T-helper 17 cell (primary cell): ENCODE measurements at regions not wholly inside any gene's neighbourhood (a gene's known extent, or its start where the extent isn't known, plus 50 kb on each side); places are given as distances from the start of the nearest gene placed in this dataset.

Source experiments
- ATAC-seq: fragments of 150-1000 bp; cut with Tn5 transposase; 2 replicates; pipeline ENCODE4 v1.10.0; 2021; ENCODE audit warnings: mild to moderate bottlenecking, moderate library complexity
- DNase-seq, 3 donors: peaks; one replicate each; pipeline versions ENCODE4 v3.0.0 to v3.0.0-alpha.2; 2020 to 2021
- H3K9me3 ChIP-seq: one replicate; pipeline ENCODE4 v1.7.0; 2013; ENCODE audit warnings: low read length, mild to moderate bottlenecking; ENCODE audit not compliant: control insufficient read depth, poor library complexity, severe bottlenecking
- H3K27ac Mint-ChIP-seq: one replicate; pipeline ENCODE4 v1.8.0; 2022; ENCODE audit warnings: mild to moderate bottlenecking, moderate library complexity, mixed read lengths
- H3K27me3 Mint-ChIP-seq: one replicate; pipeline ENCODE4 v1.8.0; 2022; ENCODE audit warnings: mixed read lengths
- H3K36me3 Mint-ChIP-seq: one replicate; pipeline ENCODE4 v1.8.0; 2022; ENCODE audit warnings: low read depth, mixed read lengths
- H3K4me1 Mint-ChIP-seq: one replicate; pipeline ENCODE4 v1.8.0; 2022; ENCODE audit warnings: mild to moderate bottlenecking, mixed read lengths
- H3K4me3 Mint-ChIP-seq: one replicate; pipeline ENCODE4 v1.8.0; 2022; ENCODE audit warnings: mild to moderate bottlenecking, moderate library complexity, mixed read lengths

GRCh38 chr10:24091256-24091655, 117.7 kb upstream of the KIAA1217 start:
- H3K4me1 Mint-ChIP-seq: no peaks in the 10 kb centered on the region
- no peaks in the 10 kb centered on the region for H3K36me3 Mint-ChIP-seq
- H3K9me3 ChIP-seq: no peaks in the 10 kb centered on the region
- no peaks in the 10 kb centered on the region for H3K27me3 Mint-ChIP-seq
- DNase-seq: no peak
- H3K27ac Mint-ChIP-seq: no peak overlapping the region
- ATAC-seq: no peak
- H3K4me3 Mint-ChIP-seq: no peak overlapping the region

GRCh38 chr10:24096281-24096680, 112.7 kb upstream of the KIAA1217 start:
- no peaks in the 10 kb centered on the region for H3K4me1 Mint-ChIP-seq
- H3K36me3 Mint-ChIP-seq: no peaks in the 10 kb centered on the region
- DNase-seq (no peak), ATAC-seq (no peak)
- no peak overlapping the region for H3K4me3 Mint-ChIP-seq
- H3K27me3 Mint-ChIP-seq: no peaks in the 10 kb centered on the region
- H3K9me3 ChIP-seq: no peaks in the 10 kb centered on the region
- H3K27ac Mint-ChIP-seq: no peak overlapping the region

- Mint-ChIP-seq H3K36me3 (no peaks in the 10 kb centered on the region), H3K4me1 (no peaks in the 10 kb centered on the region), H3K4me3 (no peak overlapping the region), H3K27me3 (no peaks in the 10 kb centered on the region), H3K27ac (no peak overlapping the region)
- ATAC-seq (no peak), DNase-seq (no peak)
- no peaks in the 10 kb centered on the region for H3K9me3 ChIP-seq
Observed at GRCh38 chr10:24097751-24098207, 111.2 kb upstream of the KIAA1217 start.

- no peak overlapping the region for H3K27ac Mint-ChIP-seq
- H3K9me3 ChIP-seq: no peaks in the 10 kb centered on the region
- no peaks in the 10 kb centered on the region for H3K27me3 Mint-ChIP-seq
- no peak for ATAC-seq
- DNase-seq: no peak
- no peaks in the 10 kb centered on the region for H3K36me3 Mint-ChIP-seq
- no peaks in the 10 kb centered on the region for H3K4me1 Mint-ChIP-seq
- no peak overlapping the region for H3K4me3 Mint-ChIP-seq
Observed at GRCh38 chr10:24104895-24105294, 104.0 kb upstream of the KIAA1217 start.

GRCh38 chr10:24113901-24114300, 95.0 kb upstream of the KIAA1217 start:
- Mint-ChIP-seq H3K27me3 (no peaks in the 10 kb centered on the region), H3K27ac (no peak overlapping the region), H3K4me3 (no peak overlapping the region), H3K4me1 (no peaks in the 10 kb centered on the region), H3K36me3 (no peaks in the 10 kb centered on the region)
- H3K9me3 ChIP-seq: no peaks in the 10 kb centered on the region
- ATAC-seq (no peak), DNase-seq (no peak)

GRCh38 chr10:24114556-24114955, 94.4 kb upstream of the KIAA1217 start:
- no peaks in the 10 kb centered on the region for H3K9me3 ChIP-seq
- no peaks in the 10 kb centered on the region for H3K27me3 Mint-ChIP-seq
- H3K4me1 Mint-ChIP-seq: no peaks in the 10 kb centered on the region
- no peak overlapping the region for H3K27ac Mint-ChIP-seq
- no peaks in the 10 kb centered on the region for H3K36me3 Mint-ChIP-seq
- no peak overlapping the region for H3K4me3 Mint-ChIP-seq
- no peak for ATAC-seq
- no peak for DNase-seq

DNA sequence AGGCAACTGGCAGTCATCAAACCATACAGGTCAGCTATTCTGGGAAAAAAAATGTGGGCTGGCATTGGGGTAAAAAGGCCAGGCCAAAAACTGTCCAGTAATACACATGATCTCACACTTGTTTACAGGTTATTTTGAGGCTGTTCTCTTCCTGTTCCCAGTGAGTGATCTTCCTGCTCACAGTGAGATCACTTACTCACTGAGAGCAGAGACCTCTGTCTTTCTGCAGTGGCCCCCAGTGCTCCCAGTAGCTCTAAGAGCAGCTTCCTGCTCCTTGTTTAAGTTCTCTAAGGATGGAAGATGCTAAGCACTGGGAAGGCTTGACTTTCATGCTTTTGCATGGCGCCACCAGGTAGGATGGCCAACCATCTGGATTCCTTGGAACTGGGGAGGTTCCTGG, 93.5 kb upstream of the KIAA1217 start:
- no peaks in the 10 kb centered on the region for H3K9me3 ChIP-seq
- no peak for DNase-seq
- Mint-ChIP-seq H3K27me3 (no peaks in the 10 kb centered on the region), H3K4me1 (no peaks in the 10 kb centered on the region), H3K27ac (no peak overlapping the region), H3K36me3 (no peaks in the 10 kb centered on the region), H3K4me3 (no peak overlapping the region)
- ATAC-seq: no peak

DNA sequence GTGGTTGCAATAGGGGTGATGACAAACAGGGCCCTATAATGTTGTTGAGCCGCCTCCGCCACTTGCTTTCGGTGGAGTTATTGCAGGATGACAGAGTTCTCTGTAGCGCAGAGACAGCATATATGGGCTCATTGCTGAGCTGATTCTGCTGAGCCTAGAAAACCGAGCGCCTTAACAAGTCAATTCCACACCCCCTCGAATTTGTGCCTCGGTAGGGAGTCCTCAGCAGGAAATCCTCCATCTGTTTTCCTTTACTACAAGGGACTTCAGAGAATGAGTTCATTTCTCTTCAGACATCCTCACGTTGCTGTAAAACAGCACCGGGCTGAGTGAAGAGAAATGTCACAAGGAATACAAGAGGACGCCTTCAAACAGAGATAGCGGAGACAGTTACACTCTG, 90.7 kb upstream of the KIAA1217 start:
- ATAC-seq: no peak
- H3K4me1 Mint-ChIP-seq: no peaks in the 10 kb centered on the region
- no peaks in the 10 kb centered on the region for H3K27me3 Mint-ChIP-seq
- DNase-seq: no peak
- H3K9me3 ChIP-seq: no peaks in the 10 kb centered on the region
- no peaks in the 10 kb centered on the region for H3K36me3 Mint-ChIP-seq
- no peak overlapping the region for H3K27ac Mint-ChIP-seq
- H3K4me3 Mint-ChIP-seq: no peak overlapping the region

DNA sequence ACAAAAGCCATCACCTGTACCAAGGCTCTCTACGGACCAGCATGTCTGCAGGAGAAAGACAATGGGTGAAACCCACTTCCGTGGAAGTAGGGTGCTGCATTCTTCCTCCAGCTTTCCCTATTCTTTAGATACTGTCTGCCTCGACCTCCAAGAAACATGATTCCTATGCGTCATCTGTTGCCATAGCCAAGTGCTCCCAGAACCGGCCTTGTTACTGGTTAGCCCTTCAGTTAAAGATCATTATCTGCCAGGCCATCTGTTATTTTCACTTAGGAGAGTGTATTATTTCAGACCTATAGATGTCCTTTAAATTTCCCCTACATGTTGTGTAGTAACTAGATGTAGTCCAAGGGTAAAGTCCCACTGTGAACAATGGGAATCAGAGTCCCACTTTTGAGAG, 89.0 kb upstream of the KIAA1217 start:
- no peaks in the 10 kb centered on the region for H3K4me1 Mint-ChIP-seq
- no peaks in the 10 kb centered on the region for H3K36me3 Mint-ChIP-seq
- H3K27ac Mint-ChIP-seq: no peak overlapping the region
- no peaks in the 10 kb centered on the region for H3K9me3 ChIP-seq
- no peaks in the 10 kb centered on the region for H3K27me3 Mint-ChIP-seq
- H3K4me3 Mint-ChIP-seq: no peak overlapping the region
- ATAC-seq (no peak), DNase-seq (no peak)

DNA sequence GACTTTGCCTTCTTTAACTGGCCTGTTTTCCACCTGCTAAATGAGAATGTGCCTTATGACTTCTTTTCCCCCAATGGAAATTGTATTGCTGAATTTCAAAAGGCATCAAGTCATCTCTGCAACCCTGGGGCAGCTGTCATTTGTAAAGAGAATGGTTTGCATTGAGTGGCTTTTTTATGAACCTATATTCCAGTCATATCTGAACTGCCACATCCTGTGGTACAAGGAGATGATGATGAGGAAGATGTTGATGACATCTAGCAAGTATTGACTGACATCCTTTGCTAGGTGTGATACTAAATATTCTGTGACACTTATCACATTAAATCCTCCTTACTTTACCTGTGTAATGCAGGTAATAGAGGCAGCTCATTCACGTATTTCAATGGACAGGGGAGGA, 88.3 kb upstream of the KIAA1217 start:
- no peaks in the 10 kb centered on the region for H3K9me3 ChIP-seq
- DNase-seq (no peak), ATAC-seq (no peak)
- Mint-ChIP-seq H3K4me3 (no peak overlapping the region), H3K4me1 (no peaks in the 10 kb centered on the region), H3K27me3 (no peaks in the 10 kb centered on the region), H3K36me3 (no peaks in the 10 kb centered on the region), H3K27ac (no peak overlapping the region)

GRCh38 chr10:24127516-24127915, 81.4 kb upstream of the KIAA1217 start:
- DNase-seq (no peak), ATAC-seq (no peak)
- H3K9me3 ChIP-seq: no peaks in the 10 kb centered on the region
- H3K36me3 Mint-ChIP-seq: no peaks in the 10 kb centered on the region
- H3K4me1 Mint-ChIP-seq: no peaks in the 10 kb centered on the region
- no peak overlapping the region for H3K4me3 Mint-ChIP-seq
- no peaks in the 10 kb centered on the region for H3K27me3 Mint-ChIP-seq
- no peak overlapping the region for H3K27ac Mint-ChIP-seq

DNA sequence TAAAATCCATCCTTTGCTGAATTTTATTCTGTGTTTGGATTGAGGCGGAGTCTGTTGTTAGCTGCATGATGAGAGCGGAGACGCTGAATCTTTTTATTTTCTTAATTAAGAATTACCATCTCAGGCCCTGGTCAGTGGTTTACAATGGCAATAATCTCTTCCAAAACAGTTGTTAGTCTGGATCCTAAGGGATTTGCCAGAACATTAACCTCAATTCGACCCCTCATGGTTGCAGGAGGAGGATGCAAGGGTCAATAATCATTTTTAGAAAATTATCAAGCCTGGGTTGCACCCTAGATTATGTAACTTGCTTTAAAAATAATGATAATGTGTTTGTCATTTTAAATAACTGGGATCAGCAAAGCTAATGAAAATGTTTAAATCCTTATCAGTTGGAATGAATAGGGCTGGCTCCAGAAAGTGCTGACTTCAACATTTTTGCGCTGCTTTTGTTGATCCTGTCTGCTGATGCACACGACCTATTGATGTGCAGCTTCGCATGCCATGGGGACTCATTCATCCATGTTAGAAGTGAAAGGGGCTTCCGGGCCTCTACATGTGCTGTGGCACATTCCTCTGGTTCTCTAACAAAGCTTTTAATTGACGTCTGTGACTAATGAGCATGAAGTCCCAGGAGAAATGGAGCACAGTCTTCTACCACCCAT, 80.7 kb upstream of the KIAA1217 start:
- H3K4me1 Mint-ChIP-seq: no peaks in the 10 kb centered on the region

GRCh38 chr10:24132741-24133140, 76.2 kb upstream of the KIAA1217 start:
- Mint-ChIP-seq H3K27ac (no peak overlapping the region), H3K4me3 (no peak overlapping the region), H3K27me3 (no peaks in the 10 kb centered on the region), H3K4me1 (no peaks in the 10 kb centered on the region), H3K36me3 (no peaks in the 10 kb centered on the region)
- H3K9me3 ChIP-seq: no peaks in the 10 kb centered on the region
- no peak for DNase-seq
- no peak for ATAC-seq

More for the DNA sequence above, 80.7 kb upstream of the KIAA1217 start:
- no peaks in the 10 kb centered on the region for H3K36me3 Mint-ChIP-seq
- H3K27ac Mint-ChIP-seq: no peak overlapping the region
- DNase-seq (no peak), ATAC-seq (no peak)
- no peaks in the 10 kb centered on the region for H3K9me3 ChIP-seq
- no peaks in the 10 kb centered on the region for H3K27me3 Mint-ChIP-seq
- H3K4me3 Mint-ChIP-seq: no peak overlapping the region

DNA sequence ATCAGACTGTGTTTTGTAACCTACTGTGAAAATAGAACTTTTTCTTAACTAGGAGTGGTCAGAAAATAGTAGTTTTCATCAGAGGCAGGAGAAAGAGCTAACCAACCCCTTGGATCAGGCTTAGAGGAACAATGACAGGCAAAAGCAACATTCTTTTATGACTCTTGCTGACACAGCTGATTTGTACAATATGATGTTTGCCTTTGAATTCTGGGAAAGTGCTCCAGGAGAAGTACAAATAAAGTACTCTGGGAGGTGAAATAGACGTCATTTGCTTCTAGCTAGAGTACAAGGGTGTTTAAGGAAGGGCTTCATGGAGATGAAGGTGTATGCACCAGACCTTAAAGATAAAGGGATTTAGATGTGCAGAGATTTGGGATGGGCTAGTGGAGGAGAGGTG, 75.1 kb upstream of the KIAA1217 start:
- no peaks in the 10 kb centered on the region for H3K36me3 Mint-ChIP-seq
- no peak for DNase-seq
- no peak overlapping the region for H3K27ac Mint-ChIP-seq
- no peaks in the 10 kb centered on the region for H3K27me3 Mint-ChIP-seq
- no peaks in the 10 kb centered on the region for H3K4me1 Mint-ChIP-seq
- no peaks in the 10 kb centered on the region for H3K9me3 ChIP-seq
- no peak overlapping the region for H3K4me3 Mint-ChIP-seq
- ATAC-seq: no peak
